ENCODE measurements at regions not wholly inside any gene's neighbourhood (a gene's known extent, or its start where the extent isn't known, plus 50 kb on each side); places are given as distances from the start of the nearest gene placed in this dataset.
"Not testable (repeated sequence)": the region's sequence is repeated elsewhere in the genome, so short reads cannot be mapped to it uniquely, and the experiment has no call there.

GRCh38 chr16:88200896-88201185, 181.9 kb upstream of the ZNF469 start:
- TF ChIP-seq EZH2 (IDR thresholded peaks at IDR 0.05) (no peak), EZH2phosphoT487 (IDR thresholded peaks at IDR 0.05) (no peak), CTCF (IDR thresholded peaks at IDR 0.05) (no peak)
- Histone ChIP-seq H3K27me3 (no peaks in the 10 kb centered on the region), H3K4me3 (no peak overlapping the region), H3K9ac (no peak overlapping the region), H3K9me3 (ENCODE audit: low read depth) (no peaks in the 10 kb centered on the region), H4K20me1 (ENCODE audit: low read depth) (no peaks in the 10 kb centered on the region), H3K27ac (no peak overlapping the region), H2AFZ (replicated peaks) (no peak overlapping the region), H3K36me3 (no peaks in the 10 kb centered on the region), H3F3A (ENCODE audit: low read depth) (no peaks in the 10 kb centered on the region), H3K4me2 (no peak overlapping the region), H3K4me1 (no peaks in the 10 kb centered on the region), H3K79me2 (ENCODE audit: low read depth) (no peaks in the 10 kb centered on the region)
- no peak overlapping the region for H3K27ac Mint-ChIP-seq
- peaks cover 8% of the 10 kb centered on the region for H3K27me3 Mint-ChIP-seq (ENCODE audit: insufficient read depth, low read depth)
- no peak overlapping the region for H3K4me3 Mint-ChIP-seq
- H3K36me3 Mint-ChIP-seq = no peaks in the 10 kb centered on the region
- DNase-seq (ENCODE audit: low spot score) = no peak
- no peaks in the 10 kb centered on the region for H3K9me3 Mint-ChIP-seq
- H3K4me1 Mint-ChIP-seq = peaks cover 20% of the 10 kb centered on the region

- not testable (repeated sequence) for H3K27ac ChIP-seq; DNase-seq (ENCODE audit: low spot score); H2AFZ ChIP-seq (replicated peaks); H3K79me2 ChIP-seq (ENCODE audit: low read depth); H3K9ac ChIP-seq; H3K36me3 ChIP-seq; H3K27me3 Mint-ChIP-seq (ENCODE audit: insufficient read depth, low read depth); H4K20me1 ChIP-seq (ENCODE audit: low read depth); H3K4me1 ChIP-seq; H3K27me3 ChIP-seq; H3K9me3 Mint-ChIP-seq; H3K4me2 ChIP-seq; H3K27ac Mint-ChIP-seq; H3K36me3 Mint-ChIP-seq; H3K4me3 ChIP-seq; H3F3A ChIP-seq (ENCODE audit: low read depth); H3K4me3 Mint-ChIP-seq; H3K9me3 ChIP-seq (ENCODE audit: low read depth)
- peaks cover 17% of the 10 kb centered on the region for H3K4me1 Mint-ChIP-seq
Observed at GRCh38 chr16:88201611-88202010, 181.1 kb upstream of the ZNF469 start.

- Mint-ChIP-seq H3K36me3 (no peaks in the 10 kb centered on the region), H3K4me1 (peaks cover 17% of the 10 kb centered on the region), H3K27me3 (ENCODE audit: insufficient read depth, low read depth) (peaks cover 8% of the 10 kb centered on the region), H3K27ac (no peak overlapping the region), H3K9me3 (no peaks in the 10 kb centered on the region), H3K4me3 (no peak overlapping the region)
- H3K79me2 ChIP-seq (ENCODE audit: low read depth) = no peaks in the 10 kb centered on the region
- no peaks in the 10 kb centered on the region for H3F3A ChIP-seq (ENCODE audit: low read depth)
- H3K4me1 ChIP-seq = no peaks in the 10 kb centered on the region
- H3K27me3 ChIP-seq = no peaks in the 10 kb centered on the region
- no peak overlapping the region for H3K4me3 ChIP-seq
- no peaks in the 10 kb centered on the region for H4K20me1 ChIP-seq (ENCODE audit: low read depth)
- no peak for DNase-seq (ENCODE audit: low spot score)
- H3K27ac ChIP-seq = no peak overlapping the region
- H3K9ac ChIP-seq = no peak overlapping the region
- no peak overlapping the region for H3K4me2 ChIP-seq
- H2AFZ ChIP-seq (replicated peaks) = no peak overlapping the region
- H3K36me3 ChIP-seq = no peaks in the 10 kb centered on the region
- no peak for TF ChIP-seq CTCF (IDR thresholded peaks at IDR 0.05)
- TF ChIP-seq EZH2 (IDR thresholded peaks at IDR 0.05) = no peak
- TF ChIP-seq EZH2phosphoT487 (IDR thresholded peaks at IDR 0.05) = no peak
- H3K9me3 ChIP-seq (ENCODE audit: low read depth) = no peaks in the 10 kb centered on the region
Observed at GRCh38 chr16:88202207-88202745, 180.5 kb upstream of the ZNF469 start.

GRCh38 chr16:88202856-88203681, 179.7 kb upstream of the ZNF469 start:
- DNase-seq (ENCODE audit: low spot score) = not testable (repeated sequence)

GRCh38 chr16:88204131-88205110, 178.3 kb upstream of the ZNF469 start:
- H2AFZ ChIP-seq (replicated peaks); H3K36me3 Mint-ChIP-seq; H3K9me3 Mint-ChIP-seq; DNase-seq (ENCODE audit: low spot score); H3K36me3 ChIP-seq; H3K9ac ChIP-seq; H3K27ac Mint-ChIP-seq; H3K4me3 Mint-ChIP-seq; H3K27me3 Mint-ChIP-seq (ENCODE audit: insufficient read depth, low read depth); H3K9me3 ChIP-seq (ENCODE audit: low read depth); H3K79me2 ChIP-seq (ENCODE audit: low read depth); H3K27me3 ChIP-seq; H3K27ac ChIP-seq; H3K4me1 Mint-ChIP-seq; H4K20me1 ChIP-seq (ENCODE audit: low read depth); H3K4me1 ChIP-seq; H3K4me2 ChIP-seq; H3F3A ChIP-seq (ENCODE audit: low read depth); H3K4me3 ChIP-seq: not testable (repeated sequence)

More at GRCh38 chr16:88202856-88203681, 179.7 kb upstream of the ZNF469 start:
- H4K20me1 ChIP-seq (ENCODE audit: low read depth); H3K9ac ChIP-seq; H3K36me3 ChIP-seq; H3K9me3 ChIP-seq (ENCODE audit: low read depth); H3K36me3 Mint-ChIP-seq; H3K27ac Mint-ChIP-seq; H3K4me1 ChIP-seq; H3K4me3 Mint-ChIP-seq; H2AFZ ChIP-seq (replicated peaks); H3K27me3 ChIP-seq; H3K4me2 ChIP-seq; H3K27me3 Mint-ChIP-seq (ENCODE audit: insufficient read depth, low read depth); H3K4me3 ChIP-seq; H3K79me2 ChIP-seq (ENCODE audit: low read depth); H3F3A ChIP-seq (ENCODE audit: low read depth); H3K9me3 Mint-ChIP-seq; H3K27ac ChIP-seq: not testable (repeated sequence)
- H3K4me1 Mint-ChIP-seq = peaks cover 14% of the 10 kb centered on the region

- not testable (repeated sequence) for H3K9me3 ChIP-seq (ENCODE audit: low read depth); H3K4me3 ChIP-seq; H3K36me3 ChIP-seq; H3K9me3 Mint-ChIP-seq; H3K27ac Mint-ChIP-seq; H3K27me3 Mint-ChIP-seq (ENCODE audit: insufficient read depth, low read depth); H3K27ac ChIP-seq; H4K20me1 ChIP-seq (ENCODE audit: low read depth); H3K4me1 ChIP-seq; H3K4me3 Mint-ChIP-seq; H2AFZ ChIP-seq (replicated peaks); H3K4me1 Mint-ChIP-seq; H3K4me2 ChIP-seq; H3K9ac ChIP-seq; DNase-seq (ENCODE audit: low spot score); H3K79me2 ChIP-seq (ENCODE audit: low read depth); H3K27me3 ChIP-seq; H3K36me3 Mint-ChIP-seq; H3F3A ChIP-seq (ENCODE audit: low read depth)
Observed at GRCh38 chr16:88205482-88205881, 177.3 kb upstream of the ZNF469 start.
